ENCODE measurements at regions not wholly inside any gene's neighbourhood (a gene's known extent, or its start where the extent isn't known, plus 50 kb on each side); places are given as distances from the start of the nearest gene placed in this dataset.
"Not testable (repeated sequence)": the region's sequence is repeated elsewhere in the genome, so short reads cannot be mapped to it uniquely, and the experiment has no call there.

GRCh38 chr5:9841516-9842170 lies 211.5 kb upstream of the TAS2R1 start:
- FAIRE-seq: no peak

GRCh38 chr5:9838916-9839315 lies 208.8 kb upstream of the TAS2R1 start:
- FAIRE-seq: no peak

DNA sequence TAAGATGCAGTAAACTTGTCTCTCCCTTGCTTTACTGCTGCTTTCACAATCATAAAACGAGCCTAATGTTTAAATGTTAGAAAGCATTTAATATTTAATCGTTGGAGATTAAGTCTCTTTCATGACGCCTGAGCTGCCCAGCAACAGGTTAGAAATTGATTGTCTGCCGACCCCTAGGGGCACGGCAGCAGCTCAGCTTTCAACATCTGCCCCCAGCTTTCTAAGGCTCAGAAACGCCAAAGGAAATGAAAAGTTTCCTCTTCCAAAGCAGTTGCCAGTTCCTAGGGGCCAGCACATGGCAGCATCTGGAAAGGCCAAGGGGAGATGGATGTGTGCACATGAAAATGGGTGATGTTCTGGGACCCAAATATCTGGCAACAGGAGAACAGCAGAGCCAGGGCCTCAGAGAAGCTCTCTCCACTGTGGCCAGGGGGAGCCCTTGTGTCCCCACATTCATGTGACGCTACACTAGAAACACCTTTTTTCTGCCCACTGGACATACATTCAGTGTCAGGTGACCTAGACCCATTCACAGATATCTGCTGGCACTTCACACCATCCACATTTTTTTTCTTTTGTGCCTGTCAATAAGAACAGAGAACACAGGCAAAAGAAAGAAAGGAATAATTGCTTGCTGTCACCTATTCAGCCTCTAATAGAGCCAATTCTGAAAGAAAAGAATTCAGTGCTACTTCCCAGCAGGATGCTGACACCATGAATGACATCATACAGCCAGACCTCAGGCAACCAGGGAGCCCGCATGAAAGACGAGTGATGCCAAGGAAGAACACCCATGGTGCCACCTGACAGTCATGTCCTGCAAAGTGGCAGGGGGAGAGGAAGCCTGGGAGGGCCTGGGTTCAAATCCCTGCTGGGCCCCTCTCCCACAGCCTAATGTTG lies 205.0 kb upstream of the TAS2R1 start:
- FAIRE-seq: no peak

DNA sequence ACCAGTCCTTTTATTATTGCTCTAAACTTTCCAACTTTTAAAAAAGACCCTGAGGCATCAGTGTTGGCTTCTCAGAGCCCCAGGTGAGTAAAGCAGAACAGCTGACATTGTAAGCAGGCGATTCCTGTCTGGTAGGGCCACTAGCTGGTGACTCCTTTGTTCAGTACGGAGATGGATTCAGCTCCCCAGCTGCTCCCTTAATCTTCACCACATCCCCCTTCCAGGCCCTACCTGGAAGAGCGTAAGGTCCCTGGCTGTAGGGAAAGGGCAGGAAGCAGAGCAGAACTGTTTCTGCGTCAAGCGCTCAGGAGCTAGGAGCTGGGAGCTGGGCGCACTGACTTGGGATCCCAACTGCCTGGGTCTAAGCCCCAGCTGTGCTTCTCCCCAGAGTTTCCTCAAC lies 203.7 kb upstream of the TAS2R1 start:
- FAIRE-seq: no peak

DNA sequence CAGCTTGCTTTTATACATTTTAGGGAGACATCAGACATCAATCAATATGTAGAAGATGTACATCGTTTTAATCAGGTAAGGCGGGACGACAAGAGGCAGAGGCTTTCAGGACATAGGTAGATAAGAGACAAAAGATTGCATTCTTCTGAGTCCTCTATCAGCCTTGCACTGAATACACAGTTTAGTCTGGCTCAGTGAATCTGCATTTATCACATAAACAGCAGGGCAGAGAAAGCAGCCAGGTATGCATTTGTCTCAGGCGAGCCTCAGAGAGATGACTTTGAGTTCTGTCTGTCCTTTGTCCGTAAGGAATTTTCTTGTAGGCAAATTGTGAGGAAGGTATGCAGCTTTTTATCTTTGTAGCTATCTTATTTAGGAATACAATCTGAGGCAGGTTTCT lies 202.8 kb upstream of the TAS2R1 start:
- FAIRE-seq: no peak

DNA sequence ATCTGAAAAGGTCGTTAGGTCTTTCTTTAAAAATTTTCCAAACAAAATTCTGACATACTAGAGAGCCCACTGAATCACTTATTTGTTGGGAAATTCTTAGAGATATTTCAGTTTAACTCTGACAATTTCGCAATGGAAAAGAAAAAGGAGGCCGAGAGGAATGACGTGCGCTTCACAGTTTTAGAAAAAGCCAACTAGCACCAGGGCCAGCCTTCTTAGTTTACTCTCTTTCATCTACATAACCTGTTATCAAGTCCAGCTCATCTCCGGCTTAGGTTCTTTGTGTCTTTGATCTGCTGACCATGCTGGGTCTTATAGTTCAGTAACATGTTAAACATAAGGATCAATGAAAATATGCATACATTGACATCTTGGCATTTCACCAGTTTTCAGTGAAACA lies 201.7 kb upstream of the TAS2R1 start:
- FAIRE-seq: no peak

- no peak for FAIRE-seq
These were observed 200.0 kb upstream of the TAS2R1 start for GRCh38 chr5:9830184-9830583.

DNA sequence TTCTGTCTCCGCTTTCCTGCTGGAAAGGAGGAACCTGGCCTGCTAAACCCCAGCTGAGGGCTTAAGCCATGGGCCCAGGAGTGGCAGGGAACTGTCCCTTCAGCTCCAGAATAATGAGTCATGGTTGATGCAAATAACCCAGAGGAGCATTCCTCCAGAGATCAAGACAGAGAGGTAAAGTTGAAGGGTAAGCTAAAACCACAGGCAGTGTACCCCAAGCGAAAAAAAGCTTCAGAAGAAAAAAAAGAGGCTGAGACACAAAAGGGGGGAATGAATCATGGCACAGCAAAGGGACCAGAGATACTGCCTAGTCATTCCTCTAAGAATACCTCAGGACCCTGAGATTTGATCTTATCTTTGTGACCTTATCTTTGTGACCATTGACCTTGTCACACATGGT lies 199.5 kb upstream of the TAS2R1 start:
- no peak for FAIRE-seq

- FAIRE-seq: no peak
These were observed 190.7 kb upstream of the TAS2R1 start for GRCh38 chr5:9820691-9821449.

- FAIRE-seq: no peak
These were observed 188.2 kb upstream of the TAS2R1 start for GRCh38 chr5:9818340-9818845.

DNA sequence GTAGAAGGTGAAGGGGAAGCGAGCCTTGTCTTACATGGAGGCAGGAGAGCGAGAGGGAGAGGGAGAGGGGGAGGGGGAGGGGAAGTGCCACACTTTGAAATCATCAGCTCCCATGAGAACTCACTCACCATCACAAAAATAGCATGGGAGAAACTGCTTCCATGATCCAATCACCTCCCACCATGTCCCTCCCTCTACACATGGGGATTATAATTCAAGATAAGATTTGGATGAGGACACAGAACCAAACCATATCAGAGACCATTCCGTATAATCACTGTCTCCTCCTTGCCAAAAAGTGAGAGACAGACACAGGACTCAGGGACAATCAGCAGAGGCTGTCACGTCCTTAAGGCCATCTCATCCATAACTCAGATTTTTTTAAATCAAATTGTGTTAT lies 187.7 kb upstream of the TAS2R1 start:
- no peak for FAIRE-seq

DNA sequence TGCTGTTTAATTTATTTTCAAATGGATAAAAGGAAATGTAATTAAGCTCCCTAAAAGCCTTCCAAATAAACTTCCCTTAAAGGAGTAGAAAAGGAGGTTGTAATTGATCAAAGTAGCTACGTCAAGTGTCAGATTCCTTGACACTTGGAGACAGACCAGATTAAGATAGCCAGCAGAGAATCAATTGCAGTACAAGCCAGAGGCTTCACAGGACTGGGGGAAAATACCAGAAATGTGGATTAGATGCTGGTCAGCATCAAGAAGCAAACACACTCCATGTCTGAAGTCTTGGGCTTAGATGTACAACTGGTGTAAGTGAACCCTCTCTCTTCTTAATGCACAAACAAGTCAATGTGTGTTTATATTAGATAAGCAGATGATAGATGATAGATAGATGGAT lies 184.9 kb upstream of the TAS2R1 start:
- FAIRE-seq: no peak

GRCh38 chr5:9813305-9813704 lies 183.2 kb upstream of the TAS2R1 start:
- no peak for FAIRE-seq

DNA sequence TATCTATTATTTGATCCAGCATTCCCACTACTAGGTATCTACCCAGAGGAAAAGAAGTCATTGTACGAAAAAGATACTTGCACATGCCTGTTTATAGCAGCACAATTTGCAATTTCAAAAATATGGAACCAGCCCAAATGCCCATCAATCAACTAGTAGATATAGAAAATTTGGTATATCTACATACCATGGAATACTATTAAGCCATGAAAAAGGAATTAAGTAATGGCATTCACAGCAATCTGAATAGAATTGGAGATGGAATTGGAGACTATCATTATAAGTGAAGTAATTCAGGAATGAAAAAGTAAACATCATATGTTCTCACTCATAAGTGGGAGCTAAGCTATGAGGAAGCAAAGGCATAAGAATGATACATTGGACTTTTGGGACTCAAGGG lies 177.2 kb upstream of the TAS2R1 start:
- FAIRE-seq: not testable (repeated sequence)

DNA sequence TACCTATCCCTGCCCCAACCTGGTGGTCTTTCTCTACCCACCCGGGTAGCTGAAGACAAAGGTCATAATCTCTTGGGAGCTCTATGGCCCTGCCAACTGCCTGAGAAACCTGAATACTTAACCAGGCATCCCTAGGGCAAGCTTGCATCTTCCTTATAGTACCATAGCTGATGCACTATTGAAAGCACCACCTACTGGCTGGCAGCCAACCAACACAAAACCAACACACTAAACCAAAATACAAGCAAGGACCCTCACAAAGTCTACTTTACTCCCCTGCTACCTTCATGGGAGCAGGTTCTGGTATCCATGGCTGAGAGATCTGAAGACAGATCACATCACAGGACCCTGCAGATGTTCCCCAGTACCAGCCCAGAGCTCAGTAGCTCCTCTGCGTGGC lies 171.8 kb upstream of the TAS2R1 start:
- FAIRE-seq: no peak

DNA sequence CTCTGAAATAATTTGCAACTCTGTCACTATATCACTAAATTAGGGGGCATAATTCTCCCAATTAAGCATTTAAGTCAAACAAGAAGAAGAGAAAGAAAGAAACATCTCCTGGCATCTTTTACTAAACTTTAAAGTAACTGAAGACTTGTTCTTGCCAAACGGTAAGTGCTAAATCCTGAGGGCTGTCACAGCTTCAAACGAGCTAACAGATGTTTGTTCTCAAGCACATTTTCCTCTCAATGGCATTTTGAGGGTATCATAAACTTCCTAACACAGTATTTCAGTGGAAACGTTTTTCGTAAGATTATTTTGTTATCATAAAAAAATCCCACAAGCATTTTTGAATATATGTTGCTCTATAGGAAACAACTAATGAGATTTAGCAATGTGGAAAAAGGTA lies 169.5 kb upstream of the TAS2R1 start:
- FAIRE-seq: no peak

DNA sequence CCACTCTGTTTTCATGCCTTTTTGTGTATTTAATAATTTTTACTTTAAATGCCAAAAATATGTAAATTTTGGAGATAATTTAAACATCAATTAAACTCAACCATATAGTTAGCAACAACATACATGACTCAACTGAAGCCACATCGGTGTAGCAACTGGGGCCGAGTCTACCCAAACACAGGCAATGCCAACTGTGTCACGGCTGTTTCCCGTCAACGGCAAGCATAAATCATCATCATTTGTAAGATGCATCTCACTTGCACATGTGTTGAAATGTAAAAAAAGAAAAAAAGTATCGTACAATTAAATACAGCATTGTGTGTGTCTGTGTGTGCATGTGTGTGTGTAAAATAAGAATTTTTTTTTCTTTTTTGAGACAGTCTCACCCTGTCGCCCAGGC lies 160.1 kb upstream of the TAS2R1 start:
- FAIRE-seq: no peak

DNA sequence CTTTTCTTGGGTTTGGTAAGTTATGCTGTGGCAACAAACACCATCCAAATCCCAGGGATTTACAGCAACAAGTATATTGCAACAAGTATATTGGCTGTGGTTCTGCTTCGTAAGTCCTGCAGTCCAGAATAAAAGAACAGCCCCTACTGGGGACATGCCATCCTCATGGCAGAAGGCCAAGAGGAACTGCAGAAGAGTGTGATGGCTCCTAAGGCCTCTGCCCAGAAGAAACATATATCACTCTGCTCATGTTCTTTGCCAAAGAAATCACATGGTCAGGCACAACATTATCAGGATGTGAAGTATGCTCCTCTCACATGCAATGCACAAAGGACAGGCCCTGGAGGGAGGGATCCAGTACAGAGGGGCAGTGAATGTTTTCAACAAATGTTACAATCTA lies 159.6 kb upstream of the TAS2R1 start:
- FAIRE-seq: no peak

DNA sequence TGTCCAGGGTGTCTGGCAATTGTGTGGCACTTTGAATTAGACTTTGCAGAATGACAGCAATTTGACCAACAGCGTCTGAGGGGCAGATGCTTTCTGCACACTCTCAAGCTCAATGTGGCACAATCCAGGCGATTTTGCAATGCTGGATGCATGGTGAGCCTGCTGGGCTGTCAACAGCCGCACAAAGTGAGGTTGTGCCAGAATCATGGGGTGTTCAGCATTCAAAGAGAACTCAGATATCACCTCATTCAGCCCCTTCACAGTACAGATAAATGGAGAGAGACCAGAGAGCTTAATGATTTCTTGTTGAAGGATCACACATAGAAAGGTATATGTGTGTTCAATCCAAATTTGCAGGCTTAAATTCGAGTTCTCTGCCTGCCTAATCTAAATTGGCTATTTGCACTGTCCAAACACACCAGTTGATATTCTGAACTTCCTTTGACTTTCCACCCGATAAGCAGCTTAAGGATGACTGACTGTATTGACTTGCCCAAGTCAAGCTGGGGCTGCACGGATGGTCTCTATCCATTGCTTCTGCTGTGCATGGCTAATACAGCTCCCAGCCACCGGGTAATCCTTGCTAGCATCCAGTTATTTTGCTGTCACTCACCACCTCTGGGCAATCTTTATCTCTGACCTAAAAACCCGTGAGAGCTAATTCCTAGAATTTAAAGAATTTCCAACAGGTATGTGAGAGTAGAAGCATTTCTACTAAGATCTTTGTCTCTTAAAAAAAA lies 157.9 kb upstream of the TAS2R1 start:
- no peak for FAIRE-seq

DNA sequence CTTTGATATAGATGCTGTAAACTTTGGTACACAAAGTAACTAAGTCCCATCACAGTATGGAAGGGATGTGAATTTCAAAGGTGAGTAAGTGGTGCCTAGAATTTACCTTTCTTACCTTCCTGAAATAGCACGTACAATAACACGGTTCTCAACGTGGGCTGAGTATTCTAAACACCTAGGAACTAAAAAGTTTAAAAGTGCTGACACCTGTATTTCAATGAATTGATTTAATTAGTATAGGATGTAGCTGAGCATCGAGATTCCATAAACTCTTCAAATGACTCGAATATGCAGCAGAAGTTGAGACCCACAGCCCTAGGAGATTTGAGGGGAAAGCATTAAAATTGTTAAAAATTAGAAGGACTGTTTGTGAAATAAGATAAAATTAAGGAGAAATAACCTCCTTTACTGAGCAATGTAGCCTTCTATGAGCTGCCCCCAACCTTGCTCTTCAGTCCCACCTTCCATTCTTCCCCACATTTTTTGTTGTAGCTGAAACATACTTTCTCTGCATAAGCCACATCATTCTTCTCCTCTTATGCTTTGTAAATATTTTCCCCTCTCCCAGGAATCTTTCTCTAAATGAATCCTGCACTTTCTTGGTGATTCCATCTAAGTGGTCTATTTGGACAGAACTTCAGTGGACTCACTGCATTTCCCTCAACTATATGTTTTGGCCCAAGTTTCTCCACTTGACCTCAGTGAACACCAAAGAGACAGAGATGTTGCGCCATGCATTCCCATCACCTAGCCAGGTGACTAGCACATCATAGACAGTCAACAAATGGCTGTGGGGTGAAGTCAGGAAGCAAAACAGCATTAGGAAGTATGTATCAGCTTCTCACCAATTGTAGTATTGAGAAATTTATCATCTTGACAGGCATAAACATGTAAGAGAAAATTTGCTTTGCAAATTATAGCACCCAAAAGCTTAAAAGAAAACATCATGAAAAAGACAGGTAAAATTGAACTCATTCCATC lies 156.5 kb upstream of the TAS2R1 start:
- no peak for FAIRE-seq

DNA sequence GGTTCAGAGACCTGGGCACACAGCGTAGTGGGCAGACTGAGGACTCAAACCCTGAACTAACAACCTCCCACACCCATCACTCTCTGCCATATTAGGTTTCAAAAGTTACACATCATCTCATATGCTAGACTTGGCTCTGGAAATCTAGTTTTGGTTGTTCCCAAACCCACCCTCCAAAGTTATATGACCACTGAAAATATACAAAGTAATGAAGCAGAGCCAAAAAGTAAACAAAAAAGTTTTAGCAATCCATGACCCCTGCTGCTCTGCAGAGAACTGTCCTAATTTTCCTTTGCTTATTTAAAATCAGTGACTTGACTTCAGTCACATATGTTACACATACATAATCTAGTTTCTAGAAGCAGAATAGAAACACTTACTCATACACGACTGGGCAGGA lies 155.6 kb upstream of the TAS2R1 start:
- no peak for FAIRE-seq

DNA sequence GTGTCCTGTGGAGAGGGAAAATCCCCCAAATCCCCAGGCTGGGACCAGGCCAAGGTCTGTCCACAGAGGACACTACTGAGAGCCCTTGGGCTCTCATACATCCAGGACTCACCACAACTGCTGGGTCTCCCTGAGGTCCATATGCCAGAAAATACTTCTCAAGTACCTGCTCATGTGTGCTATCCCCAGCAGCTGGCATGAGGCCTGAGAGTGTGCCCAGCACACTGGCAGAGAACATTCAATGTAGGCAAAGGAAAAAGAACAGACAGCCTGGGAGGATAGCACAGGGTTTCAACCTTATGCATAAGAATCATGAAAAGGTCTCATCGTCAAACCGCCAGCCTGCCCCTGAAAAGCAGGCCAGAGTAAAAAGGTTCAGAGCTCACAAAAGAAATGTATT lies 154.1 kb upstream of the TAS2R1 start:
- FAIRE-seq: no peak
